Esophagus muscularis mucosa (tissue), 4 donors: ENCODE measurements at regions not wholly inside any gene's neighbourhood (a gene's known extent, or its start where the extent isn't known, plus 50 kb on each side); places are given as distances from the start of the nearest gene placed in this dataset.

ENCODE experiments used
- EP300 ChIP-seq: sonication (generic); formaldehyde crosslinking; IDR thresholded peaks from one replicate; pipeline ENCODE4 v1.6.1; 2017; ENCODE audit warnings: antibody characterized with exemption
- POLR2A ChIP-seq: fragments of 450-650 bp; IDR thresholded peaks from one replicate; pipeline ENCODE4 v1.6.1; 2017; ENCODE audit warnings: antibody characterized with exemption, moderate library complexity, mild to moderate bottlenecking, low read depth
- POLR2AphosphoS5 ChIP-seq, 2 donors: sonication (generic); formaldehyde crosslinking; IDR thresholded peaks; one replicate each; pipeline ENCODE4 v1.6.1; 2017; ENCODE audit warnings: antibody characterized with exemption in 2 of 2
- TF ChIP-seq, protein P1 (sequence below), 3 experiments: fragments of 200-600 bp in 2 of 3; fragments of 450-650 bp in 1 of 3; sonication (generic) in 2 of 3; IDR thresholded peaks; one replicate each; pipeline ENCODE4 v1.5.1; 2017 to 2019; ENCODE audit warnings: antibody characterized with exemption in 3 of 3, mild to moderate bottlenecking in 2 of 3, moderate library complexity in 1 of 3

DNA sequence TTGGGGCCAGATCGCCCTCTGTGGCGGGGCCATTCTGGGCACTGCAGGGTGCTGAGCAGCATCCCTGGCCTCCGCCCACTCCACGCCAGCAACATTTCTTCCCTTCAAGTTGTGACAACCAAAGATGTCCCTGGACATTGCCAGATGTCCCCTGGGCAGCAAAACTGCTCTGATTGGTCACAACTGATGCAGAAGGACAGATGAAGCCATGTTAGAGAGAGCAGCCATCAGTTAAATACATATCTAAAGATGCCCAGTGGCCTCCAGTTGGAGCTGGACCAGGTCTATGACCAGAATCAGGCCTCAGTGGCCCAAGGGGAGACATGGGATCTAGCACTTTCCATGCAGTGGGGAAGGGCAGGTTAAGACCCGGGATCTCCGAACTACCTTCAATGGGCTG is 125.7 kb downstream of the PTPRS start:
- TF ChIP-seq, protein P1, sequence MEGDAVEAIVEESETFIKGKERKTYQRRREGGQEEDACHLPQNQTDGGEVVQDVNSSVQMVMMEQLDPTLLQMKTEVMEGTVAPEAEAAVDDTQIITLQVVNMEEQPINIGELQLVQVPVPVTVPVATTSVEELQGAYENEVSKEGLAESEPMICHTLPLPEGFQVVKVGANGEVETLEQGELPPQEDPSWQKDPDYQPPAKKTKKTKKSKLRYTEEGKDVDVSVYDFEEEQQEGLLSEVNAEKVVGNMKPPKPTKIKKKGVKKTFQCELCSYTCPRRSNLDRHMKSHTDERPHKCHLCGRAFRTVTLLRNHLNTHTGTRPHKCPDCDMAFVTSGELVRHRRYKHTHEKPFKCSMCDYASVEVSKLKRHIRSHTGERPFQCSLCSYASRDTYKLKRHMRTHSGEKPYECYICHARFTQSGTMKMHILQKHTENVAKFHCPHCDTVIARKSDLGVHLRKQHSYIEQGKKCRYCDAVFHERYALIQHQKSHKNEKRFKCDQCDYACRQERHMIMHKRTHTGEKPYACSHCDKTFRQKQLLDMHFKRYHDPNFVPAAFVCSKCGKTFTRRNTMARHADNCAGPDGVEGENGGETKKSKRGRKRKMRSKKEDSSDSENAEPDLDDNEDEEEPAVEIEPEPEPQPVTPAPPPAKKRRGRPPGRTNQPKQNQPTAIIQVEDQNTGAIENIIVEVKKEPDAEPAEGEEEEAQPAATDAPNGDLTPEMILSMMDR (IDR thresholded peaks at IDR 0.05) = no peak
- TF ChIP-seq POLR2AphosphoS5 (IDR thresholded peaks at IDR 0.05) (no peak), POLR2A (no peak), EP300 (no peak)
